Breast epithelium (tissue), 4 donors: ENCODE measurements at regions not wholly inside any gene's neighbourhood (a gene's known extent, or its start where the extent isn't known, plus 50 kb on each side); places are given as distances from the start of the nearest gene placed in this dataset.

ENCODE experiments used
- DNase-seq, 2 donors: peaks; one replicate each; pipeline ENCODE4 v3.0.0-alpha.2; 2019; ENCODE audit warnings: low spot score in 2 of 2
- H3K27ac ChIP-seq, 2 donors: fragments of 200-600 bp; sonication (generic) in 1 of 2; one replicate each; pipeline ENCODE4 v1.5.1; 2016 to 2019; ENCODE audit warnings: mild to moderate bottlenecking in 1 of 2
- H3K27me3 ChIP-seq, 2 donors: fragments of 200-600 bp; sonication (generic) in 1 of 2; one replicate each; pipeline versions ENCODE4 v1.5.1 to v1.6.0; 2017 to 2019; ENCODE audit warnings: control low read depth in 1 of 2, mild to moderate bottlenecking in 1 of 2
- H3K36me3 ChIP-seq: fragments of 200-600 bp; one replicate; pipeline ENCODE4 v1.5.1; 2019
- H3K4me1 ChIP-seq, 2 donors: fragments of 200-600 bp; sonication (generic); one replicate each; pipeline ENCODE4 v1.5.1; 2016 to 2019; ENCODE audit warnings: control low read depth in 1 of 2
- H3K4me3 ChIP-seq, 3 donors: fragments of 200-600 bp; sonication (generic); 1 replicate in 2 of 3; 2 replicates in 1 of 3; pipeline ENCODE4 v1.5.1; 2016 to 2019; ENCODE audit warnings: mild to moderate bottlenecking in 3 of 3, moderate library complexity in 2 of 3
- H3K9me3 ChIP-seq, 2 donors: fragments of 200-600 bp; sonication (generic) in 1 of 2; one replicate each; pipeline ENCODE4 v1.5.1; 2016 to 2019; ENCODE audit warnings: control low read depth in 1 of 2
- POLR2A ChIP-seq: fragments of 450-650 bp; IDR thresholded peaks from one replicate; pipeline ENCODE4 v1.6.1; 2016; ENCODE audit warnings: antibody characterized with exemption, mild to moderate bottlenecking, moderate library complexity
- POLR2AphosphoS5 ChIP-seq, 3 donors: sonication (generic); formaldehyde crosslinking; IDR thresholded peaks; one replicate each; pipeline ENCODE4 v1.6.1; 2017; ENCODE audit warnings: antibody characterized with exemption in 3 of 3
- intact Hi-C: fragments of 100-400 bp; cut with DNase I; formaldehyde crosslinking; loops from one replicate; pipeline ENCODE4 v1.15.1; 2023; ENCODE audit warnings: low total_unique reads
- TF ChIP-seq, protein P1 (sequence below), 3 donors: fragments of 450-650 bp; IDR thresholded peaks; one replicate each; pipeline ENCODE4 v1.5.1; 2016 to 2017; ENCODE audit warnings: antibody characterized with exemption in 3 of 3, mild to moderate bottlenecking in 3 of 3, moderate library complexity in 3 of 3

DNA sequence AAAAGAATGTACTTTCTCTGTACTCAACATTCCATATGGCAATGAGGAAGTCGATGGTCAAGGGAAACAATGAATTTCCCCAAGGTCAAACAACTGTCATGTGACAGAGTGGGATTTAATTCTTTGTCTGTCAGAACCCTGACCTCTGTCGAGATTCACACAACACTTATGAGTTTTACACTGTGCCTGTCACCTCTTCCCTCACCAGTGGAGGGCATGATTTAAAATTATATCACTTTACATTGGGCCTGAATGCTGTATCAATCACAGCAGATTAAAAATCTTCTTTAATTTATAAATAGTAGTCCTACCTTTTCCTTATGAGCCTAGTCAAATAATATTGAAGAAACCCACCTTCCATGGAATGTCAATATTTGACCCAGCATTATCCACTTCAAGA is 276.7 kb downstream of the CDH10 start:
- H3K4me1 ChIP-seq, result no peaks in the 10 kb centered on the region
- DNase-seq, result no peak
- no peaks in the 10 kb centered on the region for H3K9me3 ChIP-seq
- TF ChIP-seq, protein P1, sequence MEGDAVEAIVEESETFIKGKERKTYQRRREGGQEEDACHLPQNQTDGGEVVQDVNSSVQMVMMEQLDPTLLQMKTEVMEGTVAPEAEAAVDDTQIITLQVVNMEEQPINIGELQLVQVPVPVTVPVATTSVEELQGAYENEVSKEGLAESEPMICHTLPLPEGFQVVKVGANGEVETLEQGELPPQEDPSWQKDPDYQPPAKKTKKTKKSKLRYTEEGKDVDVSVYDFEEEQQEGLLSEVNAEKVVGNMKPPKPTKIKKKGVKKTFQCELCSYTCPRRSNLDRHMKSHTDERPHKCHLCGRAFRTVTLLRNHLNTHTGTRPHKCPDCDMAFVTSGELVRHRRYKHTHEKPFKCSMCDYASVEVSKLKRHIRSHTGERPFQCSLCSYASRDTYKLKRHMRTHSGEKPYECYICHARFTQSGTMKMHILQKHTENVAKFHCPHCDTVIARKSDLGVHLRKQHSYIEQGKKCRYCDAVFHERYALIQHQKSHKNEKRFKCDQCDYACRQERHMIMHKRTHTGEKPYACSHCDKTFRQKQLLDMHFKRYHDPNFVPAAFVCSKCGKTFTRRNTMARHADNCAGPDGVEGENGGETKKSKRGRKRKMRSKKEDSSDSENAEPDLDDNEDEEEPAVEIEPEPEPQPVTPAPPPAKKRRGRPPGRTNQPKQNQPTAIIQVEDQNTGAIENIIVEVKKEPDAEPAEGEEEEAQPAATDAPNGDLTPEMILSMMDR (IDR thresholded peaks at IDR 0.05), result no peak
- TF ChIP-seq POLR2A (no peak), POLR2AphosphoS5 (IDR thresholded peaks at IDR 0.05) (no peak)
- intact Hi-C loops, result no loop called here
- H3K27me3 ChIP-seq, result no peaks in the 10 kb centered on the region
- H3K4me3 ChIP-seq, result no peak overlapping the region
- H3K27ac ChIP-seq, result no peak overlapping the region
- H3K36me3 ChIP-seq, result no peaks in the 10 kb centered on the region

DNA sequence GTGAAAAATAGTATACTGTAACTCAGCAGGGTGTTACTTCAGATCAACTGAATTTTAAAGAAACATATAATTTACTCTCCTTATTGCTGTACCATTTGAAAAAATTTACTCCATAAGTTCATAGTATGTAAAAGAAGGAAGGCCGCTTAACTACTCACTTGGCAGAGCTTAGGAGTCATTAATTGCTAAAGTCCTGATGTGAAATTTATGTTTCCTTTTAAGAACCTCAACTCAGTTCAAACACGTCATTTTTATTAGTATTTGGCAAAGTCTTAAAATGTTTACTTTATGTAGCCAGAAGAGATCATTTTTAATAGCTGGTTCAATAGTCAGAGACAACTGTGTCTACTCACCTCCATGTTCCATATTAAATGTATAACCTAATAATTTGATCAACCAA is 268.6 kb downstream of the CDH10 start:
- Histone ChIP-seq H3K4me1 (no peaks in the 10 kb centered on the region), H3K27me3 (no peaks in the 10 kb centered on the region), H3K36me3 (no peaks in the 10 kb centered on the region), H3K27ac (no peak overlapping the region), H3K9me3 (peaks cover 0 to 8% of the 10 kb centered on the region in 2 donors), H3K4me3 (no peak overlapping the region)
- intact Hi-C loops, result no loop called here
- TF ChIP-seq POLR2AphosphoS5 (IDR thresholded peaks at IDR 0.05) (no peak), POLR2A (no peak)
- TF ChIP-seq, protein P1 (IDR thresholded peaks at IDR 0.05), result no peak
- no peak for DNase-seq

DNA sequence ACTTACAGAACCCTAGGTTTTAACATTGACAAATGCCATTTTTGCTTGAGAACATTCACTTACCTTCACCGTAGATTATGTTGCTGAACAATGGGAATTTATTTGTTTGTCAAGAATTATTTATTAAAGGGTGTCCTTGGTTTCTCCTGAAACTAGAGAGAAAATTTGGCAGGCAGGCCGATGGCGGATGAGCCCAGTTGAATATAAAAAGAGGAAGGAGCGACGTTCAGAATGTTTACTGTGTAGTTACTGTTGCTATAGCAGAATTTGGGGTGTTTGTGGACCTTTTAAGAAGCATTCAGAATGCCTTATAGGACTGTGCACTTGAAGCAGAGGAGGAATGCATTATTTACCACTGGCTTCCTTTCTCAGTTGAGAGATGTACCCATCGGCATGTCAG is 268.2 kb downstream of the CDH10 start:
- no peak for DNase-seq
- no peaks in the 10 kb centered on the region for H3K27me3 ChIP-seq
- no peak overlapping the region for H3K4me3 ChIP-seq
- H3K36me3 ChIP-seq, result no peaks in the 10 kb centered on the region
- H3K9me3 ChIP-seq, result peaks cover 0 to 8% of the 10 kb centered on the region in 2 donors
- intact Hi-C loops, result no loop called here
- no peaks in the 10 kb centered on the region for H3K4me1 ChIP-seq
- no peak overlapping the region for H3K27ac ChIP-seq
- no peak for TF ChIP-seq POLR2A
- TF ChIP-seq, protein P1 (IDR thresholded peaks at IDR 0.05), result no peak
- no peak for TF ChIP-seq POLR2AphosphoS5 (IDR thresholded peaks at IDR 0.05)

DNA sequence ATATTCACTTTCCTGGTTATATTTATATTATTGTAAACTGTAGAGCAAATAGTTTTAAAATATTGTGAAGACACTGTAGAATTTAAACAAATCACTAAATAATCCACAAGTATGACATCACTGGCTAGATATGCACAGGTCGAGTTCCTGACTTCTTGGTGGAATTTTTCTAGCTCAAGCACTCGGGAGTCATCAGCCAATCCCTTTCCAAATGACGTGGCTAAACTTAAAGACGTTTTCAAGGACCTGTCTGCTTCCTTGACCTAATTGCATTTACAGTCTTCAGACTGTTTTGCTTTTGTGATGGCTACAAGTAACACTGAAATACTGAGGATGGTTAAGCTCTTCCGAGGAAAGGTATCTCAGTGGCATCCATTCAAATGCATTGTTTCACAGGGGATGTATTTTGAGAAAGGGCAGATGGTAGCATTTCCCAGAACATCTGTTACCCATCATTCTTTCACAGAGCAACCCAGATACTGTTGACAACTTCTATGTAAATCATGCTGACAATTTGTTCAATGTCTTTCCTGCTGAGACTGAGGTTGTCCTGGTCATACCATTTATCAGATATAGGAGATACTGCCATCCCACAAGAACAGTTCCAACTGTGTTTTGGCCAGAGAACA is 262.8 kb downstream of the CDH10 start:
- TF ChIP-seq POLR2A, result no peak
- TF ChIP-seq, protein P1 (IDR thresholded peaks at IDR 0.05), result no peak
- no peak for TF ChIP-seq POLR2AphosphoS5 (IDR thresholded peaks at IDR 0.05)
- intact Hi-C loops, result no loop called here
- H3K4me1 ChIP-seq, result no peaks in the 10 kb centered on the region
- no peak for DNase-seq
- no peaks in the 10 kb centered on the region for H3K27me3 ChIP-seq
- peaks cover 0 to 3% of the 10 kb centered on the region in 2 donors for H3K9me3 ChIP-seq
- no peak overlapping the region for H3K4me3 ChIP-seq
- no peaks in the 10 kb centered on the region for H3K36me3 ChIP-seq
- H3K27ac ChIP-seq, result no peak overlapping the region

DNA sequence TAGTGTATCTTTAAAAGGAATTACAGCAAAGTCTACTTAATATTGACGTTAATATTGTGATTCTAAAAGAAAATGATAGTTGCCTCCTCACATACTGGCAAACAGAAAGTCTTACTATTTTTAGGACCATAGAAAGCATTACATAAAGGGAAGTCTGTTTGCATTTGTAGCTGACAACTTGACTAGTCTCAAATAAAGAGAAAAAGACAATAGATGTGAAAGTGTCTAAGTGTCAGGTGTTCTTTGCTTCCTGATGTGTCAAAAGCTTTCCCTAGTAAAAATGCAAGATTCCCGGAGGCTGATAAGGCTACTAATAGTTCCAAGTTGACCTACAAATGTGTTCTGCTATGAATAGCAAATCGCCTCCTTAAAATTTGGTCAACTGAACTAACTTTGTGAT is 259.7 kb downstream of the CDH10 start:
- H3K27ac ChIP-seq, result no peak overlapping the region
- peaks cover 11 to 15% of the 10 kb centered on the region in 2 donors for H3K9me3 ChIP-seq
- H3K4me1 ChIP-seq, result no peaks in the 10 kb centered on the region
- H3K4me3 ChIP-seq, result no peak overlapping the region
- no peak for DNase-seq
- intact Hi-C loops, result no loop called here
- TF ChIP-seq, protein P1 (IDR thresholded peaks at IDR 0.05), result no peak
- TF ChIP-seq POLR2AphosphoS5 (IDR thresholded peaks at IDR 0.05) (no peak), POLR2A (no peak)
- H3K36me3 ChIP-seq, result no peaks in the 10 kb centered on the region
- H3K27me3 ChIP-seq, result no peaks in the 10 kb centered on the region
